ENCODE measurements at regions not wholly inside any gene's neighbourhood (a gene's known extent, or its start where the extent isn't known, plus 50 kb on each side); places are given as distances from the start of the nearest gene placed in this dataset.

DNA sequence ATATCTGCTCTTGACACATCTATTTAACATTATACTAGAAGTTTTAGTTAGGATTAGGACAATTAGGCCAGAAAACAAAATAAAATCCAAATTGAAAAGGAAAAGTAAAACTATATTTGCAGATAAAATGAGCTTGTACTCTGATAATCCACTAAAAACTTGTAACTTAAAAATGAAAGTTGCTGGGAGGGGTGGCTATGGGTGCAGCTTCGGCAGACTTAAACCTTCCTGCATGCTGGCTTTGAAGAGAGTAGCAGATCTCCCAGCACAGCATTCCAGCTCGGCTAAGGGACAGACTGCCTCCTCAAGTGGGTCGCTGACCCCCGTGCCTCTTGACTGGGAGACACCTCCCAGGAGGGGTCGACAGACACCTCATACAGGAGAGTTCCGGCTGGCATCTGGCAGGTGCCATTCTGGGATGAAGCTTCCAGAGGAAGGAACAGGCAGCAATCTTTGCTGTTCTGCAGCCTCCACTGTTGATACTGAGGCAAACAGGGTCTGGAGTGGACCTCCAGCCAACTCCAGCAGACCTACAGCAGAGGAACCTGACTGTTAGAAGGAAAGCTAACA, 2379.9 kb downstream of the ARAP2 start:
- DNase-seq (ENCODE audit: insufficient read length) (no peak), FAIRE-seq (no peak)
- TF ChIP-seq POLR2AphosphoS5 (IDR thresholded peaks at IDR 0.05; ENCODE audit: low read depth, low read length) (no peak), POLR2A (IDR thresholded peaks at IDR 0.05; ENCODE audit: low read depth, low read length) (no peak), TAF1 (IDR thresholded peaks at IDR 0.05; ENCODE audit: borderline replicate concordance, low read depth, low read length) (no peak)

- DNase-seq (ENCODE audit: insufficient read length) (no peak), FAIRE-seq (no peak)
- TF ChIP-seq TAF1 (IDR thresholded peaks at IDR 0.05; ENCODE audit: borderline replicate concordance, low read depth, low read length) = no peak
- no peak for TF ChIP-seq POLR2AphosphoS5 (IDR thresholded peaks at IDR 0.05; ENCODE audit: low read depth, low read length)
- no peak for TF ChIP-seq POLR2A (IDR thresholded peaks at IDR 0.05; ENCODE audit: low read depth, low read length)
These were observed 2370.5 kb downstream of the ARAP2 start for GRCh38 chr4:33873791-33874190.

DNA sequence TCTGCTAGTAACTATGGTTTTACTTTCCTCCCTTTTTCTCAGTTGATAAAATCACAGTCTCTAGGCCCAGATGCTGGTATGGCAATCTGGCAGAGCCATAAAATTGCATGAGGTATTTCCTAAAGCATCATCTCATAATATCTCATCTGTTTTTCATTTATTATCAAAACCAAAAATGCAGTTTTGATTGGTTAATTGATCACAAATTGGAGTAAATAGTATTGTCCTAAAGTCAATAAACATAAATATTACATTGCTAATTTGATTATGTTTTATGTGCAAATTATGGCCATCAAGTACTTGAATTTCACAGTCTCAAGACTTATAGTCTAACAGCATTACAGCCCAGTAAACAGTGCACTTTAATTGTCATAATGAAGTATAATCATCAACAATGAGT, 2365.6 kb downstream of the ARAP2 start:
- FAIRE-seq (no peak), DNase-seq (ENCODE audit: insufficient read length) (no peak)
- no peak for TF ChIP-seq POLR2AphosphoS5 (IDR thresholded peaks at IDR 0.05; ENCODE audit: low read depth, low read length)
- TF ChIP-seq POLR2A (IDR thresholded peaks at IDR 0.05; ENCODE audit: low read depth, low read length) = no peak
- no peak for TF ChIP-seq TAF1 (IDR thresholded peaks at IDR 0.05; ENCODE audit: borderline replicate concordance, low read depth, low read length)

- FAIRE-seq (no peak), DNase-seq (ENCODE audit: insufficient read length) (no peak)
- TF ChIP-seq POLR2AphosphoS5 (IDR thresholded peaks at IDR 0.05; ENCODE audit: low read depth, low read length) = no peak
These were observed 2363.1 kb downstream of the ARAP2 start for GRCh38 chr4:33881176-33881575.

DNA sequence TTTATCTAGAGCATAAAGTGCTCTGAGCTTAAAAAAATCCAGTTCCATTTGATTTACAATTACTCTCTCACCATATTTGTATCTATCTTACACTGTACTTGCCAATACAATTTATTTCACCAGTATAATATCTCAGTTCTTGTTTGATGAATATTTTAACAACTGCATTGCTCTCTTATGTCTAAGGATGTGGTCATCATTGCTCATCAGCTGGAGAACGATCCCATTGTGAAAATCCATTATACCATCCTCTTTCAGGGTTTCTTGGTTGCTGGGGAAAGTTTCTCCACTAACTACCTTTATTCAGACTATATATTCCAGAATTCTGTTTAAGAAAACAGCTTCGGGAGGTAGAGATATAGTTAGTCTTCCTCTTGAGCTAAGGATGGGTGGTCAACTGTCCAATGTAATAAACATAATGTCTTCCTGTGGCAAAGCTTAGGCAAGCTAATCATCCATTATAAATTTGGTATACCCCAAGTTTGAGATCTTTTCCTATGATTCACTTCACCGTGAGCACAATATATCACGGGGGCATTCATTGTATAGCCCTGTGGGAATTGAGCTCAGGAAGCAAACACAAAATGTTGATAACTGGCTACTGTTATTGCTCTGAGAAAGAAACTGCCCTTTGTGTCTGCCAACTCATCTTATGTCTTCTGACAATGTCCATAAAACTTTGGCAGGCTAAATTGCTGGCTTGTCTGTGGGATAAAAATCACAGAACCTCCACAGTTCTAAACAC, 2361.9 kb downstream of the ARAP2 start:
- TF ChIP-seq POLR2A (IDR thresholded peaks at IDR 0.05; ENCODE audit: low read depth, low read length) (no peak), TAF1 (IDR thresholded peaks at IDR 0.05; ENCODE audit: borderline replicate concordance, low read depth, low read length) (no peak)
- DNase-seq (ENCODE audit: insufficient read length) = no peak
- FAIRE-seq = no peak

- no peak for DNase-seq (ENCODE audit: insufficient read length)
- no peak for TF ChIP-seq TAF1 (IDR thresholded peaks at IDR 0.05; ENCODE audit: borderline replicate concordance, low read depth, low read length)
- TF ChIP-seq POLR2AphosphoS5 (IDR thresholded peaks at IDR 0.05; ENCODE audit: low read depth, low read length) = no peak
- no peak for TF ChIP-seq POLR2A (IDR thresholded peaks at IDR 0.05; ENCODE audit: low read depth, low read length)
- FAIRE-seq = no peak
These were observed 2361.2 kb downstream of the ARAP2 start for GRCh38 chr4:33883111-33883510.

- no peak for FAIRE-seq
- DNase-seq (ENCODE audit: insufficient read length) = no peak
- TF ChIP-seq POLR2AphosphoS5 (IDR thresholded peaks at IDR 0.05; ENCODE audit: low read depth, low read length) (no peak), TAF1 (IDR thresholded peaks at IDR 0.05; ENCODE audit: borderline replicate concordance, low read depth, low read length) (no peak), POLR2A (IDR thresholded peaks at IDR 0.05; ENCODE audit: low read depth, low read length) (no peak)
These were observed 2358.0 kb downstream of the ARAP2 start for GRCh38 chr4:33886356-33886755.

- TF ChIP-seq TAF1 (IDR thresholded peaks at IDR 0.05; ENCODE audit: borderline replicate concordance, low read depth, low read length) (no peak), POLR2A (IDR thresholded peaks at IDR 0.05; ENCODE audit: low read depth, low read length) (no peak), POLR2AphosphoS5 (IDR thresholded peaks at IDR 0.05; ENCODE audit: low read depth, low read length) (no peak)
- no peak for FAIRE-seq
- DNase-seq (ENCODE audit: insufficient read length) = no peak
These were observed 2353.5 kb downstream of the ARAP2 start for GRCh38 chr4:33890841-33891240.

GRCh38 chr4:33911959-33912358, 2332.4 kb downstream of the ARAP2 start:
- DNase-seq (ENCODE audit: insufficient read length) (no peak), FAIRE-seq (no peak)
- TF ChIP-seq TAF1 (IDR thresholded peaks at IDR 0.05; ENCODE audit: borderline replicate concordance, low read depth, low read length) (no peak), POLR2AphosphoS5 (IDR thresholded peaks at IDR 0.05; ENCODE audit: low read depth, low read length) (no peak), POLR2A (IDR thresholded peaks at IDR 0.05; ENCODE audit: low read depth, low read length) (no peak)

- no peak for FAIRE-seq
These were observed 2329.9 kb downstream of the ARAP2 start for GRCh38 chr4:33914386-33914785.

GRCh38 chr4:33923469-33923868, 2320.8 kb downstream of the ARAP2 start:
- DNase-seq (ENCODE audit: insufficient read length) = no peak
- TF ChIP-seq TAF1 (IDR thresholded peaks at IDR 0.05; ENCODE audit: borderline replicate concordance, low read depth, low read length) (no peak), POLR2AphosphoS5 (IDR thresholded peaks at IDR 0.05; ENCODE audit: low read depth, low read length) (no peak), POLR2A (IDR thresholded peaks at IDR 0.05; ENCODE audit: low read depth, low read length) (no peak)
- FAIRE-seq = no peak

More at GRCh38 chr4:33914386-33914785, 2329.9 kb downstream of the ARAP2 start:
- DNase-seq (ENCODE audit: insufficient read length) = no peak
- no peak for TF ChIP-seq POLR2A (IDR thresholded peaks at IDR 0.05; ENCODE audit: low read depth, low read length)
- no peak for TF ChIP-seq TAF1 (IDR thresholded peaks at IDR 0.05; ENCODE audit: borderline replicate concordance, low read depth, low read length)
- TF ChIP-seq POLR2AphosphoS5 (IDR thresholded peaks at IDR 0.05; ENCODE audit: low read depth, low read length) = no peak

DNA sequence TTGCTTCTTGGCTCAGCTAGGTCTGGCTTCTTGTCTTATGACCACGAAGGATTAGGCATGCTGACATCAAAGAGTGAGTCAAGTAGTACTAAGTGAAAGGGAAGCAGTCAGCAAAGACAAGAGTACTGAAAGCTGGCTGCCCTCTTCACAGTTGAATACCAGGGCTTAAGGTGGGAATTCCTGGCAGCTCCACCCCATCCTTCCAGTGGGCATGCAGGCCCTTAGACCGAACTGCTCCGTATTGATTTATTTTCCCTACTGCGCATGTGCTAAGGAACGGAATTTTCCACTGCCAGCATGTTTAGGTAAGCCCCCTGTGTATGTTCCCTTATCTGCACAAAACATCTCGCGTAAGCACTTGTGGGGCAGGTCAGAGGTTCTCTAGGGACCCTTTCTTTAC, 2320.1 kb downstream of the ARAP2 start:
- no peak for TF ChIP-seq TAF1 (IDR thresholded peaks at IDR 0.05; ENCODE audit: borderline replicate concordance, low read depth, low read length)
- no peak for TF ChIP-seq POLR2A (IDR thresholded peaks at IDR 0.05; ENCODE audit: low read depth, low read length)
- TF ChIP-seq POLR2AphosphoS5 (IDR thresholded peaks at IDR 0.05; ENCODE audit: low read depth, low read length) = no peak
- no peak for DNase-seq (ENCODE audit: insufficient read length)
- FAIRE-seq = no peak
